H1 (cell line): ENCODE measurements at regions not wholly inside any gene's neighbourhood (a gene's known extent, or its start where the extent isn't known, plus 50 kb on each side); places are given as distances from the start of the nearest gene placed in this dataset.

ENCODE experiments used
- ATF2 ChIP-seq: IDR thresholded peaks from 2 replicates; pipeline ENCODE4 v1.6.1; 2012; ENCODE audit warnings: low read length, inconsistent platforms
- CHD7 ChIP-seq: fragments of 300-600 bp; sonication (generic); IDR thresholded peaks from 2 replicates; pipeline ENCODE4 v1.7.1; 2012; ENCODE audit warnings: low read length, moderate library complexity, mild to moderate bottlenecking, inconsistent platforms; ENCODE audit not compliant: insufficient replicate concordance
- JUN ChIP-seq: IDR thresholded peaks from 2 replicates; pipeline ENCODE4 v1.6.1; 2011; ENCODE audit warnings: low read depth, mild to moderate bottlenecking, improper control_type of control experiment, low read length
- POLR2AphosphoS5 ChIP-seq: IDR thresholded peaks from 2 replicates; pipeline ENCODE4 v1.6.1; 2011; ENCODE audit warnings: low read depth, low read length
- TBP ChIP-seq: IDR thresholded peaks from 2 replicates; pipeline ENCODE4 v1.6.1; 2011; ENCODE audit warnings: low read depth, low read length, improper control_type of control experiment

- TF ChIP-seq CHD7 (no peak), ATF2 (no peak), POLR2AphosphoS5 (no peak), TBP (no peak), JUN (no peak)
Observed at GRCh38 chr12:78431931-78432330, 432.6 kb upstream of the SYT1 start (continued).
